SHP77 (cell line): ENCODE measurements at regions not wholly inside any gene's neighbourhood (a gene's known extent, or its start where the extent isn't known, plus 50 kb on each side); places are given as distances from the start of the nearest gene placed in this dataset.

ENCODE experiments used
- DNase-seq, 2 experiments: peaks; one replicate each; lab custom pipeline; 2025; lab: John Stamatoyannopoulos, UW

GRCh38 chr7:109126404-109127050 is 556.9 kb downstream of the DNAJB9 start:
- no peak for DNase-seq

GRCh38 chr7:109127145-109127544 is 557.5 kb downstream of the DNAJB9 start:
- DNase-seq: no peak

GRCh38 chr7:109131141-109131540 is 561.5 kb downstream of the DNAJB9 start:
- no peak for DNase-seq

DNA sequence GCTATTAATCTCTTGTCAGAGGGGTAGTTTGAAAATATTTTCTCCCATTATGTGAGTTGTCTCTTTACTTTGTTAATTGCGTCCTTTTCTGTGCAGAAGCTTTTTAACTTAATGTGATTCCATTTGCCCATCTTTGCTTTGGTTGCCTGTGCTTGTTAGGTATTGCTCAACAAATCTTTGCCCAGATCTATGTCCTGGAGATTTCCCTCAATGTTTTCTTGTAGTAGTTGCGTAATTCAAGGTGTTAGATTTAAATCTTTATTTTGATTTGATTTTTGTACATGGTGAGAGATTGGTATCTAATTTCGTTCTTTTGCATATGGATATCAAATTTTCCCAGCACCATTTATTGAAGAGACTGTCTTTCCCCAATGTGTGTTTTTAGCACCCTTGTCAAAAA is 567.2 kb downstream of the DNAJB9 start:
- DNase-seq: no peak

- no peak for DNase-seq
Measured at GRCh38 chr7:109154748-109155147, 585.1 kb downstream of the DNAJB9 start.

- DNase-seq: no peak
Measured at GRCh38 chr7:109158246-109158645, 588.6 kb downstream of the DNAJB9 start.

GRCh38 chr7:109176661-109177060 is 607.0 kb downstream of the DNAJB9 start:
- no peak for DNase-seq

- no peak for DNase-seq
Measured at GRCh38 chr7:109178342-109178741, 608.7 kb downstream of the DNAJB9 start.

DNA sequence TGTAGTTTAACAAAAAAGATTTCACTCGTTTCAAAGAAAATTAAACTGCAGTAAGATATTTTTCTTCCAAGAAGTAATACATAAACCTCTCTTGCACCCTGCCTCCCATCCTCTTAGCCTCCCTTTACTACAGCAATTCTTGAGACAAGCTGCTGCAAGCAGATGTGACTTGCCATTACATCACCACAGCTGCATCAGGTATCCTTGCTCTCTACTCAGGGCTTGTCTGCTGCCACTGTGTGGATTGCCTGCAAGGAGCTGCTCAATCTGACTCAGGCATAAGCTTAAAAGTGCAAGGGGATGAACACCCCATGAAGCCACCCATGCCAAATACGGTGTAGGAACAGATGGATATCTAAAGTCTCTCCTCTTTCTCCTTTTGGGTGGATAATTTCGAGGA is 609.9 kb downstream of the DNAJB9 start:
- DNase-seq: no peak

DNA sequence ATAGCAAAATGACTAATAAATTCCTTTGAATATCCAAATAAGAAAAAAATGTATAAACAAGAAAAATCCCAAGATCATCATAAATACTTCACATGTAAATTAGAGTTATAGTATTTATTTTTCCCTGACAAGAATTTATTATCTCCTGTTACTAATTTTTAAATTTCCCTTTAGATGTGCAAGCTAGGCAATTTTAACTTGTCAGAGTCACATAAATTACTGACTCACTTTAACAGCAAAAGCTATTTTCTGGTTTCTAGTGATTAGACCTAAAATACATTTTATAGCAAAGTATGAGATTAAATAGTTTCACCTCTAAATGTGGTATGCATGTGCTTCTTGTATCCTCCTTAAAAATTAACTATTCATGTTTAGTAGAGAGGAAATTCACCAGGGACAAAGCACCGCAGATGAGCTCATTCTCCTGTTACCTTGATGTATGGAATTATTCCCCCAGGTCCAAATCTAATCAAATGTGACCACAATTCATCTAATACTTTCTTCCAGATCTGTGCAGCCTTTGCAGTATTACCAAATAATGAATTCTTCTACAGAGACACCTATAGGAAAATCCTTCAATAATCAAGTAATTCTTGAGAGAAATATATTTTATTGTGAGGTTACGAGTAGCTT is 621.2 kb downstream of the DNAJB9 start:
- DNase-seq: no peak

DNA sequence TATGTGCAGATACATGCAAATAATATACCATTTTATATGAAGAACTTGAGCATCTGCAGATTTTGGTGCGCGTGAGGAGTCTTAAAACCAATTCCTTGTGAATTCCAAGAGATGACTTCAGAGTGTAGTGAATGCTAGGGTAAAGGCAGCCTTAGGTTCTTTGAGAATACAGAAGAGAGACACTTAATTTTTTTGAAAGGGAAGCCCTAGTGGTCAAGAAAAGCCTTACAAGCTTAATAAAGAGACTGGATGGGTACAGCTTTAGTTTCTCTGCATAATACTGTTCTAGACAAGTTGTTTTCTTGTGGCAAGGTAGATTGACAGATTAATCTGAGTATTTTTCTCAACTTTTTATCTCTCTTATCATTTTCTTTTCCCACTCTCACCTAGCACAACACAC is 636.5 kb downstream of the DNAJB9 start:
- no peak for DNase-seq

GRCh38 chr7:109213081-109213480 is 643.4 kb downstream of the DNAJB9 start:
- no peak for DNase-seq

GRCh38 chr7:109215341-109215740 is 645.7 kb downstream of the DNAJB9 start:
- DNase-seq: no peak

DNA sequence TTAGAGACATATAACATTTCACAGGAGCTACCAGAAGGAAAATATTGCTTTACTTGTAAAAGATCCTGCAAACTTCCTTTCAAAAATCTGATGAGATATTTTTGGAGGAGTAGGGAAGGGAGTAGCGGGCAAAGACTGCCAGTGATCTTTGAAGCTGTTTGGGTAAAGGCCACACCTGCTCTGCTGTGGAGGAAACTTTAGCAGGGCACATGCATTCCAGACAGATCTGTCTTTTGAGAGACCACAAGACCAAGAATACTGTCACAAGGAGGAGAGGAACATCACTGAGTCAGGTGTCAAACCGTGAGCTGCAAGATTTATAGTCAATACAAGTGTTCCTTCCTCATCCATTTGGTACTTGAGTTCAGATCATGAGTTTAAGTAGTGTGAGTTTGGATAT is 654.4 kb downstream of the DNAJB9 start:
- no peak for DNase-seq

DNA sequence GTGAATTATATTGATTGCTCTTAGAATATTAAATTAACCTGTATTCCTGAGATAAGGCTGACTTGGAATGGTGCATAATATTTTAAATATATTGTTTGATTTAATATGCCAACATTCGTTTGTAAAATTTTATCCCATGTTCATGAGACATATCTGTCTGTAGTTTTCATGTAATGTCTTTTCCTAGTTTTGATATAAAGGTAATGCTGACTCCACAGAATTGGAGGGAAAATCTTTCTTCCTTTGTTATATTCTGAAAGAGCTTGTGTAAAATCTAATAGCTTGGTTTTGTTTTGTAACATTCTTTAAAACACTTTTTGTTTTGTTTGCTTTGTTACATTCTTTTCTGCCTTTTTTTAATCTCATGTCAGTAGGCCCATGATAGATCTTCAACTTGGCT is 657.0 kb downstream of the DNAJB9 start:
- DNase-seq: no peak

DNA sequence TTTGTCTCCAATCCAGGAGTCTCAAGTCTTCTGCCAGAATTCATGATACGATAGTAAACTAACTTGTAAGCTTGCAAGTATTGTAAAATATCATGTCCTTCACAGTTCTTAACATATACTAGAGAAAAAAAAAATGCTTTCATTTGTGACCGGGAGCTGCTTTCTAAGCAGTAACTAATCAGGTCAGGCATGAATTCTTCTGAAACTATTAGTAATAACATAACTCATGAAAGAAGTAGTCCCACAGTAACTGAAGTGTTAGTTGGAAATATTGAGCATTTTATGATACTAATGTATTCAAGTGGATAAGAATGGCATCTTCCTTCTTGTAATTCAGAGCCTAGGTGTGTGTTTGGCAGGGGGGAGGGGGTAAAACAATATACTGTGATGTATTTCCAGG is 665.6 kb downstream of the DNAJB9 start:
- DNase-seq: no peak

GRCh38 chr7:109246330-109247077 is 676.8 kb downstream of the DNAJB9 start:
- no peak for DNase-seq

GRCh38 chr7:109256762-109257560 is 687.3 kb downstream of the DNAJB9 start:
- DNase-seq: no peak

DNA sequence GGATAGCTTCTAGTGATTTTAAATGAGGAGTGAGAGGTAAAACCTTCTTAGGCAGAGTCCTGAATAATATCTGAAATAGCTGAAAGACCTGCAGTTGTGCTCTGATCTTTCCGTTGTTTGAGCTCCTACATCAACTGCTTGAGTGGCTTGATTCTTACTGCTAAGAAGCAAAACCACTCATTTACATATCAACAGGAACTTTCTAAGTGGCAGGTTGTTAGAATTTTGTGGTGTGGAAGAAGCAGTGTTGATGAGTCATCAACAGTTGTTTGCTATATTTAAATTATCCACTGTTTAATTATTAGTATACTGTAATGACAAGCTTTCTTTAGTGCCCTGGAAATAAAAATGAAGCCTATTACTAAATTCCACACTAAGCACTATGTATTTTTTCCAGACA is 689.5 kb downstream of the DNAJB9 start:
- no peak for DNase-seq

DNA sequence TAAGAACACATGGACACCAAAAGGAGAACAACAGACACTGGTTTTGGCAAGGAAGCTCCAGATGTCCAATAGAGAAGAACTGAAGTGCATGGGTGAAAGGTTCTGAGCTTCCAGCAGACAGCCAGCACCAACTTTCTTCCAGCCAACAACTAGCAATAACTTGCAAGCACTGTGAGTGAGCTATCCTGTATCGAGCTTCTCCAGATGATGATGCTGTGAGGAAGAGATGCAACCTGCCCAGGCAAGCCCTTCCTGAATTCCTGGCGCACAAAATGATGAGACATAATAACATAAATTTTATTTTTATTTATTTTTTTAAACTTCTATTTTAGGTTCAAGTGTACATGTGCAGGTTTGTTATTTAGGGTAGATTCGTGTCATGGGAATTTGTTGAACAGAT is 692.1 kb downstream of the DNAJB9 start:
- DNase-seq: no peak

GRCh38 chr7:109266610-109267009 is 696.9 kb downstream of the DNAJB9 start:
- no peak for DNase-seq

DNA sequence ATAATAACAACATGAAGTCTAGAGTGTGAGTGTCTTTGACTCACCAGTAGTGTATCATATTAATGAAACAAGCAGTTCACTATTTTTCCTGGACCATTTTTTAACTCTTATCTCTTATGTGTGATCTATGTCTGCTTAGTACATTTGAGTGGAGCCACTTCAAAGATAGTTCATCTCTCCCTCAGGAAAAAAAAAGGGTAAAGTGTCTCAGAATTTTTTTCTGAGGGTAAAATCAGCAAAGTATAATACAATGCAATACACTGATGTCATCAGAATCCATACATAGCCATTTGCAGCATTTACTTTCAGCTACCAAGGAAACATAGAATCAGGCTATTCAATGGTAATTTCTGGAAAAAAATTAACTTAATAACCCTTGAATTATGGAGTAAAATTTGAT is 706.7 kb downstream of the DNAJB9 start:
- DNase-seq: no peak

GRCh38 chr7:109282726-109283125 is 713.1 kb downstream of the DNAJB9 start:
- DNase-seq: no peak
